GM23248 (cell line): ENCODE measurements at regions not wholly inside any gene's neighbourhood (a gene's known extent, or its start where the extent isn't known, plus 50 kb on each side); places are given as distances from the start of the nearest gene placed in this dataset.
"Not testable (repeated sequence)": the region's sequence is repeated elsewhere in the genome, so short reads cannot be mapped to it uniquely, and the experiment has no call there.

Experiments used
- DNase-seq: peaks from one replicate; pipeline ENCODE4 v3.0.0-alpha.2; 2015
- H2AFZ ChIP-seq: fragments of 200-600 bp; sonication (generic); 2 replicates; pipeline ENCODE4 v1.6.1; 2016; ENCODE audit warnings: antibody characterized with exemption
- H3F3A ChIP-seq: fragments of 200-600 bp; sonication (generic); 2 replicates; pipeline ENCODE4 v1.6.1; 2016; ENCODE audit warnings: mild to moderate bottlenecking, antibody characterized with exemption, mixed run types; ENCODE audit not compliant: insufficient read depth
- H3K27ac ChIP-seq: fragments of 200-600 bp; sonication (generic); 2 replicates; pipeline ENCODE4 v1.5.1; 2016; ENCODE audit warnings: mild to moderate bottlenecking
- H3K27me3 ChIP-seq: fragments of 200-600 bp; sonication (generic); replicated peaks from 2 replicates; pipeline ENCODE4 v1.6.1; 2016; ENCODE audit warnings: mild to moderate bottlenecking; ENCODE audit not compliant: insufficient read depth
- H3K36me3 ChIP-seq: fragments of 200-600 bp; sonication (generic); 2 replicates; pipeline ENCODE4 v1.6.1; 2016; ENCODE audit warnings: low read depth, mild to moderate bottlenecking
- H3K4me1 ChIP-seq: fragments of 200-600 bp; sonication (generic); 2 replicates; pipeline ENCODE4 v1.6.1; 2016; ENCODE audit warnings: mild to moderate bottlenecking; ENCODE audit not compliant: insufficient read depth
- H3K4me2 ChIP-seq: fragments of 200-600 bp; sonication (generic); one replicate; pipeline ENCODE4 v1.6.1; 2016; ENCODE audit warnings: mild to moderate bottlenecking; ENCODE audit not compliant: unreplicated experiment
- H3K4me3 ChIP-seq: fragments of 200-600 bp; sonication (generic); 2 replicates; pipeline ENCODE4 v1.5.1; 2016; ENCODE audit warnings: mild to moderate bottlenecking
- H3K79me2 ChIP-seq: fragments of 200-600 bp; sonication (generic); 2 replicates; pipeline ENCODE4 v1.6.1; 2016; ENCODE audit warnings: mild to moderate bottlenecking; ENCODE audit not compliant: insufficient read depth
- H3K9ac ChIP-seq: fragments of 200-600 bp; sonication (generic); 2 replicates; pipeline ENCODE4 v1.6.1; 2016; ENCODE audit warnings: mild to moderate bottlenecking
- H3K9me2 ChIP-seq: fragments of 200-600 bp; sonication (generic); 2 replicates; pipeline ENCODE4 v1.6.1; 2016; ENCODE audit warnings: mixed run types, mild to moderate bottlenecking, moderate library complexity; ENCODE audit not compliant: insufficient read depth
- H3K9me3 ChIP-seq: fragments of 200-600 bp; sonication (generic); one replicate; pipeline ENCODE4 v1.6.1; 2017; ENCODE audit warnings: low read depth
- H4K20me1 ChIP-seq: fragments of 200-600 bp; sonication (generic); 2 replicates; pipeline ENCODE4 v1.6.0; 2016; ENCODE audit not compliant: insufficient read depth
- EZH2 ChIP-seq: fragments of 200-600 bp; sonication (generic); IDR thresholded peaks from 2 replicates; pipeline ENCODE4 v1.6.1; 2018; ENCODE audit warnings: antibody characterized with exemption, mild to moderate bottlenecking; ENCODE audit not compliant: insufficient read depth, poor library complexity, severe bottlenecking
- EZH2phosphoT487 ChIP-seq: fragments of 200-600 bp; sonication (generic); IDR thresholded peaks from 2 replicates; pipeline ENCODE4 v1.6.1; 2018; ENCODE audit warnings: antibody characterized with exemption, moderate library complexity, mild to moderate bottlenecking, low read depth; ENCODE audit not compliant: insufficient read depth
- WGBS, 2 experiments: methylation state at CpG; one replicate each; pipeline ENCODE4 v1.1.6; 2015 to 2017; ENCODE audit warnings: low lambda C conversion rate in 2 of 2, low coverage in 1 of 2; ENCODE audit errors: missing lambda C conversion rate in 2 of 2; 5-methylcytosine and 5-hydroxymethylcytosine counted together
- in situ Hi-C: fragments of 300-500 bp; cut with MboI; formaldehyde crosslinking; loops from 2 replicates; pipeline ENCODE4 v1.15.0; 2020

- 0 out of 2 replicates have a peak overlapping the region, but pooled peaks have one; percentile 50 for H2AFZ ChIP-seq
Measured at GRCh38 chr6:130697995-130698535, 129.1 kb upstream of the SMLR1 start.

GRCh38 chr6:130699742-130700141 lies 127.5 kb upstream of the SMLR1 start:
- Histone ChIP-seq H3K9me2 (no peaks in the 10 kb centered on the region), H3K9ac (no peak overlapping the region), H3K27ac (no peak overlapping the region), H3K36me3 (no peaks in the 10 kb centered on the region), H3K4me1 (peaks cover 23% of the 10 kb centered on the region), H3K9me3 (no peaks in the 10 kb centered on the region), H2AFZ (no peak overlapping the region), H3K4me2 (no peak overlapping the region), H3K4me3 (no peak overlapping the region), H3K79me2 (no peaks in the 10 kb centered on the region), H3K27me3 (no peaks in the 10 kb centered on the region), H4K20me1 (no peaks in the 10 kb centered on the region), H3F3A (peaks cover 8% of the 10 kb centered on the region)
- no peak for DNase-seq
- in situ Hi-C loops: loop anchor here (5.0 kb wide), 1 partner anchor 382 kb away; no protein-coding TSS in a partner anchor
- TF ChIP-seq EZH2 (no peak), EZH2phosphoT487 (no peak)
- 88 to 90% methylated on average over 2 of the region's 2 CpGs for WGBS, 2 experiments

More at GRCh38 chr6:130697995-130698535, 129.1 kb upstream of the SMLR1 start:
- H3K4me3 ChIP-seq: peak overlapping the region; percentile 35
- H3K4me1 ChIP-seq: peaks cover 34% of the 10 kb centered on the region
- no peak overlapping the region for H3K9ac ChIP-seq
- WGBS, 2 experiments: 0 to 1% methylated on average over 4 of the region's 4 CpGs
- no peaks in the 10 kb centered on the region for H4K20me1 ChIP-seq
- peak; percentile 81 for DNase-seq
- no peak overlapping the region for H3K27ac ChIP-seq
- H3K9me2 ChIP-seq: no peaks in the 10 kb centered on the region
- H3K79me2 ChIP-seq: no peaks in the 10 kb centered on the region
- H3K9me3 ChIP-seq: no peaks in the 10 kb centered on the region
- no peaks in the 10 kb centered on the region for H3K36me3 ChIP-seq
- in situ Hi-C loops: no loop called here
- H3F3A ChIP-seq: peaks cover 8% of the 10 kb centered on the region
- TF ChIP-seq EZH2phosphoT487 (no peak), EZH2 (no peak)
- no peaks in the 10 kb centered on the region for H3K27me3 ChIP-seq
- H3K4me2 ChIP-seq: peak overlapping the region; percentile 69

- no peaks in the 10 kb centered on the region for H3K9me2 ChIP-seq
- H3K9me3 ChIP-seq: no peaks in the 10 kb centered on the region
- H3K4me1 ChIP-seq: peaks cover 21% of the 10 kb centered on the region
- H3K4me2 ChIP-seq: no peak overlapping the region
- no peaks in the 10 kb centered on the region for H3K79me2 ChIP-seq
- TF ChIP-seq EZH2phosphoT487 (no peak), EZH2 (no peak)
- no peak for DNase-seq
- H3K27me3 ChIP-seq: no peaks in the 10 kb centered on the region
- no peaks in the 10 kb centered on the region for H3K36me3 ChIP-seq
- 96 to 100% methylated on average over 4 of the region's 4 CpGs for WGBS, 2 experiments
- no peak overlapping the region for H2AFZ ChIP-seq
- H3F3A ChIP-seq: peaks cover 8% of the 10 kb centered on the region
- H3K27ac ChIP-seq: no peak overlapping the region
- H3K9ac ChIP-seq: no peak overlapping the region
- H4K20me1 ChIP-seq: no peaks in the 10 kb centered on the region
- in situ Hi-C loops: loop anchor here (5.0 kb wide), 1 partner anchor 383 kb away; no protein-coding TSS in a partner anchor
- H3K4me3 ChIP-seq: no peak overlapping the region
Measured at GRCh38 chr6:130700397-130700796, 126.8 kb upstream of the SMLR1 start.

- H3F3A ChIP-seq: no peaks in the 10 kb centered on the region
- no peaks in the 10 kb centered on the region for H3K9me3 ChIP-seq
- no peaks in the 10 kb centered on the region for H3K36me3 ChIP-seq
- H3K4me1 ChIP-seq: no peaks in the 10 kb centered on the region
- TF ChIP-seq EZH2phosphoT487 (no peak), EZH2 (no peak)
- no peak overlapping the region for H2AFZ ChIP-seq
- H3K79me2 ChIP-seq: no peaks in the 10 kb centered on the region
- no peaks in the 10 kb centered on the region for H3K27me3 ChIP-seq
- H3K27ac ChIP-seq: no peak overlapping the region
- H3K4me2 ChIP-seq: no peak overlapping the region
- no peak overlapping the region for H3K4me3 ChIP-seq
- no peaks in the 10 kb centered on the region for H3K9me2 ChIP-seq
- in situ Hi-C loops: no loop called here
- DNase-seq: no peak
- 59 to 75% methylated on average over 2 of the region's 2 CpGs for WGBS, 2 experiments
- no peaks in the 10 kb centered on the region; the same call in 1 of the 2 replicates for H4K20me1 ChIP-seq
- no peak overlapping the region for H3K9ac ChIP-seq
Measured at GRCh38 chr6:130708338-130708737, 118.9 kb upstream of the SMLR1 start.

GRCh38 chr6:130711641-130712040 lies 115.6 kb upstream of the SMLR1 start:
- H3K9ac ChIP-seq, H3K9me3 ChIP-seq, H3K4me2 ChIP-seq, H3K36me3 ChIP-seq, in situ Hi-C loops, H3K79me2 ChIP-seq, H3K4me1 ChIP-seq, H3K27me3 ChIP-seq, DNase-seq, H3F3A ChIP-seq, H2AFZ ChIP-seq, H3K4me3 ChIP-seq, H3K9me2 ChIP-seq, H3K27ac ChIP-seq, H4K20me1 ChIP-seq: not testable (repeated sequence)
- WGBS, 2 experiments: 88% methylated on average over 3 of the region's 3 CpGs
